ENCODE measurements at regions not wholly inside any gene's neighbourhood (a gene's known extent, or its start where the extent isn't known, plus 50 kb on each side); places are given as distances from the start of the nearest gene placed in this dataset.

- POLR2A ChIA-PET = no interaction called here
- no peaks in the 10 kb centered on the region for H3K36me3 ChIP-seq (ENCODE audit: control insufficient read depth in 2 of 2, extremely low read depth in 1 of 2, insufficient read depth in 2 of 2, low read length in 2 of 2)
- no peak overlapping the region for H3K4me2 ChIP-seq (ENCODE audit: insufficient read depth, low read length)
- CTCF ChIA-PET = no interaction called here
- H3K27me3 ChIP-seq (ENCODE audit: control insufficient read depth in 2 of 2, insufficient read depth in 2 of 2, low read length in 2 of 2) = no peaks in the 10 kb centered on the region
- no peak overlapping the region for H3K4me3 ChIP-seq (replicated peaks in 1 of 3; ENCODE audit: insufficient read depth in 1 of 3, low read depth in 1 of 3, low read length in 3 of 3)
- H3K9me3 ChIP-seq (replicated peaks; ENCODE audit: control insufficient read depth, insufficient read depth, low read length) = peaks cover 1% of the 10 kb centered on the region
- FAIRE-seq = no peak
- no peaks in the 10 kb centered on the region for H4K20me1 ChIP-seq (replicated peaks; ENCODE audit: control insufficient read depth, extremely low read depth, insufficient read depth, low read length)
- dilution Hi-C loops (cut with MboI; ENCODE audit: extremely low pct_ligation_motif_present, low sequenced_read_pairs) (no loop called here), intact Hi-C loops (cut with micrococcal nuclease) (no loop called here)
- no peaks in the 10 kb centered on the region for H3K4me1 ChIP-seq (ENCODE audit: control insufficient read depth, extremely low read depth, insufficient read depth, low read length)
- no peak for DNase-seq (ENCODE audit: low read depth, low spot score)
- BruUV-seq (replicated peaks) = no TSS peak
- TF ChIP-seq, protein P1, sequence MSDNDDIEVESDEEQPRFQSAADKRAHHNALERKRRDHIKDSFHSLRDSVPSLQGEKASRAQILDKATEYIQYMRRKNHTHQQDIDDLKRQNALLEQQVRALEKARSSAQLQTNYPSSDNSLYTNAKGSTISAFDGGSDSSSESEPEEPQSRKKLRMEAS (IDR thresholded peaks at IDR 0.05; ENCODE audit: insufficient read depth, insufficient read length) = no peak
- TF ChIP-seq EZH2 (IDR thresholded peaks at IDR 0.05; ENCODE audit: borderline replicate concordance, low read depth, low read length, severe bottlenecking) (no peak), MYC (IDR thresholded peaks at IDR 0.05; ENCODE audit: low read depth, low read length) (no peak), FOS (IDR thresholded peaks at IDR 0.05; ENCODE audit: borderline replicate concordance, insufficient read depth, low read length) (no peak), JUN (IDR thresholded peaks at IDR 0.05; ENCODE audit: borderline replicate concordance, insufficient read depth, insufficient read length, low read depth) (no peak), POLR2AphosphoS5 (IDR thresholded peaks at IDR 0.05; ENCODE audit: insufficient read depth, low read depth, low read length) (no peak), POLR2A (IDR thresholded peaks at IDR 0.05; ENCODE audit: low read depth, low read length) (no peak), GATA2 (IDR thresholded peaks at IDR 0.05; ENCODE audit: insufficient read depth, insufficient read length, low read depth, low read length) (no peak)
- TF ChIP-seq, protein P2, sequence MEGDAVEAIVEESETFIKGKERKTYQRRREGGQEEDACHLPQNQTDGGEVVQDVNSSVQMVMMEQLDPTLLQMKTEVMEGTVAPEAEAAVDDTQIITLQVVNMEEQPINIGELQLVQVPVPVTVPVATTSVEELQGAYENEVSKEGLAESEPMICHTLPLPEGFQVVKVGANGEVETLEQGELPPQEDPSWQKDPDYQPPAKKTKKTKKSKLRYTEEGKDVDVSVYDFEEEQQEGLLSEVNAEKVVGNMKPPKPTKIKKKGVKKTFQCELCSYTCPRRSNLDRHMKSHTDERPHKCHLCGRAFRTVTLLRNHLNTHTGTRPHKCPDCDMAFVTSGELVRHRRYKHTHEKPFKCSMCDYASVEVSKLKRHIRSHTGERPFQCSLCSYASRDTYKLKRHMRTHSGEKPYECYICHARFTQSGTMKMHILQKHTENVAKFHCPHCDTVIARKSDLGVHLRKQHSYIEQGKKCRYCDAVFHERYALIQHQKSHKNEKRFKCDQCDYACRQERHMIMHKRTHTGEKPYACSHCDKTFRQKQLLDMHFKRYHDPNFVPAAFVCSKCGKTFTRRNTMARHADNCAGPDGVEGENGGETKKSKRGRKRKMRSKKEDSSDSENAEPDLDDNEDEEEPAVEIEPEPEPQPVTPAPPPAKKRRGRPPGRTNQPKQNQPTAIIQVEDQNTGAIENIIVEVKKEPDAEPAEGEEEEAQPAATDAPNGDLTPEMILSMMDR (IDR thresholded peaks at IDR 0.05; ENCODE audit: extremely low read depth in 1 of 2, insufficient read depth in 1 of 2, low read depth in 1 of 2, low read length in 2 of 2) = no peak
- H3K9me1 ChIP-seq (replicated peaks; ENCODE audit: control insufficient read depth, extremely low read depth, insufficient read depth, low read length) = no peaks in the 10 kb centered on the region
- H3K27ac ChIP-seq (ENCODE audit: insufficient read depth, low read depth, low read length) = no peak overlapping the region
- no peak overlapping the region for H2AFZ ChIP-seq (ENCODE audit: low read depth, low read length)
- H3K79me2 ChIP-seq (ENCODE audit: control insufficient read depth, insufficient read depth, low read length) = no peaks in the 10 kb centered on the region
- no peak overlapping the region for H3K9ac ChIP-seq (replicated peaks; ENCODE audit: extremely low read depth, insufficient read depth, low read length)
These were observed 322.4 kb upstream of the EYS start for GRCh38 chr6:66029391-66029790.

Data from endothelial cell of umbilical vein (primary cell).